CD8-positive, alpha-beta memory T cell (primary cell): ENCODE measurements at regions not wholly inside any gene's neighbourhood (a gene's known extent, or its start where the extent isn't known, plus 50 kb on each side); places are given as distances from the start of the nearest gene placed in this dataset.

Source experiments
- CTCF ChIA-PET: fragments of 350-600 bp; sonication (Branson Sonifier 250); formaldehyde crosslinking; loops from one replicate; lab custom pipeline; 2021; ENCODE audit warnings: antibody characterized with exemption; lab: Charles Lee
- POLR2A ChIA-PET: fragments of 350-600 bp; sonication (Branson Sonifier 250); formaldehyde crosslinking; loops from one replicate; lab custom pipeline; 2021; ENCODE audit warnings: antibody characterized with exemption; lab: Charles Lee
- DNase-seq, 5 donors: peaks; one replicate each; pipeline versions ENCODE4 v3.0.0 to v3.0.0-alpha.2; 2020 to 2022; ENCODE audit warnings: mixed read lengths in 1 of 5
- H3K27ac ChIP-seq: one replicate; pipeline ENCODE4 v1.7.0; 2013; ENCODE audit warnings: low read depth, mild to moderate bottlenecking, low read length, moderate library complexity
- H3K27me3 ChIP-seq: 2 replicates; pipeline ENCODE4 v1.7.0; 2013; ENCODE audit warnings: low read length, mild to moderate bottlenecking; ENCODE audit not compliant: insufficient read depth, poor library complexity, severe bottlenecking
- H3K36me3 ChIP-seq: 2 replicates; pipeline ENCODE4 v1.7.0; 2013; ENCODE audit warnings: mild to moderate bottlenecking, low read length, moderate library complexity; ENCODE audit not compliant: insufficient read depth
- H3K4me1 ChIP-seq: 2 replicates; pipeline ENCODE4 v1.7.0; 2013; ENCODE audit warnings: mild to moderate bottlenecking, low read length, moderate library complexity; ENCODE audit not compliant: insufficient read depth
- H3K4me3 ChIP-seq: 2 replicates; pipeline ENCODE4 v1.7.0; 2013; ENCODE audit warnings: mild to moderate bottlenecking, low read length
- H3K9me3 ChIP-seq: 2 replicates; pipeline ENCODE4 v1.7.0; 2013; ENCODE audit warnings: mild to moderate bottlenecking, low read length
- H3K27ac Mint-ChIP-seq, 8 donors: one replicate each; pipeline ENCODE4 v1.8.0; 2020 to 2021; ENCODE audit warnings: mixed read lengths in 8 of 8, mild to moderate bottlenecking in 6 of 8, inconsistent platforms in 3 of 8, moderate library complexity in 3 of 8
- H3K27me3 Mint-ChIP-seq, 2 donors: one replicate each; pipeline ENCODE4 v1.8.0; 2020 to 2021; ENCODE audit warnings: mixed read lengths in 2 of 2, mild to moderate bottlenecking in 1 of 2, moderate library complexity in 1 of 2
- H3K36me3 Mint-ChIP-seq, 3 donors: one replicate each; pipeline ENCODE4 v1.8.0; 2020 to 2021; ENCODE audit warnings: mixed read lengths in 3 of 3, inconsistent platforms in 1 of 3, mild to moderate bottlenecking in 1 of 3
- H3K4me1 Mint-ChIP-seq, 3 donors: one replicate each; pipeline ENCODE4 v1.8.0; 2020 to 2021; ENCODE audit warnings: mixed read lengths in 3 of 3, inconsistent platforms in 1 of 3, mild to moderate bottlenecking in 1 of 3
- H3K4me3 Mint-ChIP-seq, 7 donors: one replicate each; pipeline ENCODE4 v1.8.0; 2020 to 2021; ENCODE audit warnings: mixed read lengths in 7 of 7, mild to moderate bottlenecking in 6 of 7, moderate library complexity in 4 of 7, inconsistent platforms in 2 of 7
- H3K9me3 Mint-ChIP-seq, 5 donors: one replicate each; pipeline ENCODE4 v1.8.0; 2020 to 2022; ENCODE audit warnings: mixed read lengths in 5 of 5, mild to moderate bottlenecking in 3 of 5, moderate library complexity in 2 of 5, inconsistent platforms in 1 of 5

- Histone ChIP-seq H3K4me1 (no peaks in the 10 kb centered on the region), H3K27ac (no peak overlapping the region), H3K9me3 (no peaks in the 10 kb centered on the region), H3K4me3 (no peak overlapping the region), H3K36me3 (no peaks in the 10 kb centered on the region), H3K27me3 (no peaks in the 10 kb centered on the region)
- Mint-ChIP-seq H3K27ac (no peak overlapping the region), H3K27me3 (no peaks in the 10 kb centered on the region), H3K9me3 (peaks cover 5 to 42% (median 12%) of the 10 kb centered on the region in 5 donors), H3K36me3 (no peaks in the 10 kb centered on the region), H3K4me1 (no peaks in the 10 kb centered on the region), H3K4me3 (no peak overlapping the region)
- ChIA-PET CTCF (no interaction called here), POLR2A (no interaction called here)
- DNase-seq: no peak
These were observed 480.4 kb upstream of the NOVA1 start for GRCh38 chr14:27078191-27078590.

GRCh38 chr14:27079716-27080115 lies 481.9 kb upstream of the NOVA1 start:
- POLR2A ChIA-PET: no interaction called here
- DNase-seq: no peak
- Mint-ChIP-seq H3K27ac (no peak overlapping the region), H3K4me1 (no peaks in the 10 kb centered on the region), H3K9me3 (peaks cover 3 to 52% (median 12%) of the 10 kb centered on the region in 5 donors), H3K4me3 (no peak overlapping the region), H3K27me3 (no peaks in the 10 kb centered on the region), H3K36me3 (no peaks in the 10 kb centered on the region)
- no peaks in the 10 kb centered on the region for H3K27me3 ChIP-seq
- no peak overlapping the region for H3K4me3 ChIP-seq
- no peaks in the 10 kb centered on the region for H3K4me1 ChIP-seq
- H3K27ac ChIP-seq: no peak overlapping the region
- no peaks in the 10 kb centered on the region for H3K36me3 ChIP-seq
- no peaks in the 10 kb centered on the region for H3K9me3 ChIP-seq
- CTCF ChIA-PET: no interaction called here

- H3K27me3 Mint-ChIP-seq: no peaks in the 10 kb centered on the region
- Histone ChIP-seq H3K9me3 (no peaks in the 10 kb centered on the region), H3K4me1 (no peaks in the 10 kb centered on the region), H3K36me3 (no peaks in the 10 kb centered on the region), H3K27ac (no peak overlapping the region), H3K4me3 (no peak overlapping the region), H3K27me3 (no peaks in the 10 kb centered on the region)
- ChIA-PET CTCF (no interaction called here), POLR2A (no interaction called here)
- peaks cover 0 to 1% (median 0%) of the 10 kb centered on the region in 3 donors for H3K36me3 Mint-ChIP-seq
- H3K4me1 Mint-ChIP-seq: no peaks in the 10 kb centered on the region
- H3K4me3 Mint-ChIP-seq: no peak overlapping the region
- DNase-seq: no peak
- no peak overlapping the region for H3K27ac Mint-ChIP-seq
- H3K9me3 Mint-ChIP-seq: peaks cover 1 to 39% (median 19%) of the 10 kb centered on the region in 5 donors
These were observed 487.7 kb upstream of the NOVA1 start for GRCh38 chr14:27085500-27085899.

DNA sequence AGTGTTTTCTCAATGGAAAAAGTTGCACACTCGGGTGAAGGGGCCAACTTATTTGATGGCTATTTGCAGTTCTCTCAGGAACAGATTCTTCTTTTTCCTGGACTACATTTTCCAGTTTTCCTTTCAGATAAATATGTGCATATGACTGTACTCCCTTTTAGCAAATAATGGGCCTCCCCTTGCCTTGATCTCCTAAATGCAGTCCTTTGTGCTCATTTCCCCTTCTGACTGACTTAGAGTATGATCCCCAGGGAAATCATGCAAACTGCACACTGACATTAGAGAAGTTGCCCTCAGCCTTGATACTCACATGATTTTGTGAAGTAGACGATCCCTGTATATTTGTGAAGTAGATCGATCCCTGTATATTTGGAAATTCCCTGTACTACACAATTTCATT lies 492.9 kb upstream of the NOVA1 start:
- H3K27ac Mint-ChIP-seq: no peak overlapping the region
- H3K4me3 Mint-ChIP-seq: no peak overlapping the region
- no peaks in the 10 kb centered on the region for H3K4me1 ChIP-seq
- H3K4me1 Mint-ChIP-seq: no peaks in the 10 kb centered on the region
- no peak for DNase-seq
- H3K27ac ChIP-seq: no peak overlapping the region
- no peaks in the 10 kb centered on the region for H3K27me3 ChIP-seq
- H3K36me3 Mint-ChIP-seq: peaks cover 0 to 1% (median 0%) of the 10 kb centered on the region in 3 donors
- no peak overlapping the region for H3K4me3 ChIP-seq
- ChIA-PET POLR2A (no interaction called here), CTCF (no interaction called here)
- peaks cover 3 to 51% (median 10%) of the 10 kb centered on the region in 5 donors for H3K9me3 Mint-ChIP-seq
- no peaks in the 10 kb centered on the region for H3K9me3 ChIP-seq
- no peaks in the 10 kb centered on the region for H3K27me3 Mint-ChIP-seq
- H3K36me3 ChIP-seq: no peaks in the 10 kb centered on the region

- Mint-ChIP-seq H3K4me3 (no peak overlapping the region), H3K36me3 (peaks cover 0 to 1% (median 0%) of the 10 kb centered on the region in 3 donors)
These were observed 494.1 kb upstream of the NOVA1 start for GRCh38 chr14:27091973-27092372.

DNA sequence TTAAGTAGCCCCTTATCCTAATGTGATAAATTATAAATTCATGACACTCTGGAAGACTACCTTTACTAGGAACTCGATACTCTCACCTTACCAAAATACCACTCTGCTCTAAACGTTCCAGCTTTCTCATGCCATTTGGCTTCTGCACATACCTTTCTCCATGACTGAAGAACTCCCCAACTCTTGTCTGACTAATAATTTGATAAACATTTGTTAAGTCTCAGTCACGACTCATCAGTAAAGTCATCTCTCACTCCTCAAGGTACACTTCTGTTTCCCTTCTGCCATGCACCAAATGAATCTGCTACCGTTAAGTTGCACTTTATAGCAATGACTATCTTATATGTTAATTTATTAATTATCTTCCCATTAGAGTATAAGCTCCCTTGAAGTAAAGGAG lies 498.3 kb upstream of the NOVA1 start:
- CTCF ChIA-PET: no interaction called here
- H3K9me3 Mint-ChIP-seq: peaks cover 12 to 46% (median 16%) of the 10 kb centered on the region in 5 donors
- H3K4me1 ChIP-seq: no peaks in the 10 kb centered on the region
- no peaks in the 10 kb centered on the region for H3K9me3 ChIP-seq
- H3K4me1 Mint-ChIP-seq: no peaks in the 10 kb centered on the region
- no peak overlapping the region for H3K4me3 ChIP-seq
- no peak overlapping the region for H3K27ac ChIP-seq
- no peaks in the 10 kb centered on the region for H3K36me3 ChIP-seq
- POLR2A ChIA-PET: no interaction called here
- H3K27me3 ChIP-seq: no peaks in the 10 kb centered on the region
- no peaks in the 10 kb centered on the region for H3K36me3 Mint-ChIP-seq
- DNase-seq: no peak
- H3K27me3 Mint-ChIP-seq: no peaks in the 10 kb centered on the region
- H3K4me3 Mint-ChIP-seq: no peak overlapping the region
- no peak overlapping the region for H3K27ac Mint-ChIP-seq

More at GRCh38 chr14:27091973-27092372, 494.1 kb upstream of the NOVA1 start:
- Mint-ChIP-seq H3K9me3 (peaks cover 3 to 50% (median 14%) of the 10 kb centered on the region in 5 donors), H3K27me3 (no peaks in the 10 kb centered on the region), H3K4me1 (no peaks in the 10 kb centered on the region), H3K27ac (no peak overlapping the region)
- H3K27me3 ChIP-seq: no peaks in the 10 kb centered on the region
- DNase-seq: no peak
- H3K4me3 ChIP-seq: no peak overlapping the region
- H3K9me3 ChIP-seq: no peaks in the 10 kb centered on the region
- no peak overlapping the region for H3K27ac ChIP-seq
- POLR2A ChIA-PET: no interaction called here
- CTCF ChIA-PET: no interaction called here
- no peaks in the 10 kb centered on the region for H3K4me1 ChIP-seq
- no peaks in the 10 kb centered on the region for H3K36me3 ChIP-seq

DNA sequence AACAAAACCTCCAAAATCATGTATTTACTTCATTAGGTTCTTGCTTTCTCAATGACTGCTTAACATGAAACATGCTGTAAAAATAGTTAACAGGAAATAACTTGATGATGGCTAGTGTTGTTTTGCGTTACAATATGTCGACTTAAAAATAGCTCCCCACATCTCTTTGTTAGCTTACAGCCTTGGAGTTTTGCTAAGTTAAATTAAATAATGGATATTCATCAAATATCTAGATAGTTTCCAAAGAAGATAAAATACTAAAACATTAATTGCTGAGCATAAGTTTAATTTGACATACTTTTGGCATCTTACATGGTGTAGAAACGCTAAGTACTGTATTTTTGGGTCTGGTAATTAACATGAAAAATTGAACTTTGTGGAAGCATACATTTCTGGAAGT lies 500.6 kb upstream of the NOVA1 start:
- H3K9me3 Mint-ChIP-seq: peaks cover 12 to 48% (median 22%) of the 10 kb centered on the region in 5 donors
- Histone ChIP-seq H3K9me3 (no peaks in the 10 kb centered on the region), H3K4me3 (no peak overlapping the region), H3K36me3 (no peaks in the 10 kb centered on the region), H3K27ac (no peak overlapping the region), H3K4me1 (no peaks in the 10 kb centered on the region), H3K27me3 (no peaks in the 10 kb centered on the region)
- H3K36me3 Mint-ChIP-seq: no peaks in the 10 kb centered on the region
- no peak for DNase-seq
- H3K27ac Mint-ChIP-seq: no peak overlapping the region
- ChIA-PET CTCF (no interaction called here), POLR2A (no interaction called here)
- no peaks in the 10 kb centered on the region for H3K27me3 Mint-ChIP-seq
- no peak overlapping the region for H3K4me3 Mint-ChIP-seq
- no peaks in the 10 kb centered on the region for H3K4me1 Mint-ChIP-seq

DNA sequence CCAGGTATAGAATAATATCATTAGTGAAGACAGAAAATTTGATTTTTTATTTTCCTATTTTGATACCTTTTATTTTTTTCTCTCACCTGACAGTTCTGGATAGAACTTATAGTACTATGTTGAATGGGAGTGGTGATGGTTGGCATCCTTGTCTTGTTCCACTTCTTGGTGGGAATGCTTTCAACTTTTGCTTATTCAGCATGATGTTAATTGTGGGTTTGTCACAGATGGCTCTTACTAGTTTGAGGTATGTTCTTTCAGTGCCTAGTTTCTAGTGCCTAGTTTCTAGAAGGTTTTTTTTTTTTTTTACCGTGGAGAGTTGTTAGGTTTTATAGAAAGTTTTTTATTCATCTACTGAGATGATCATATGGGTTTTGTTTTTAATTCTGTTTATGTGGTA lies 516.3 kb upstream of the NOVA1 start:
- no peaks in the 10 kb centered on the region for H3K4me1 ChIP-seq
- DNase-seq: no peak
- H3K9me3 Mint-ChIP-seq: peaks cover 8 to 25% (median 15%) of the 10 kb centered on the region in 5 donors
- H3K4me1 Mint-ChIP-seq: no peaks in the 10 kb centered on the region
- no peak overlapping the region for H3K4me3 Mint-ChIP-seq
- no peaks in the 10 kb centered on the region for H3K27me3 ChIP-seq
- H3K27me3 Mint-ChIP-seq: no peaks in the 10 kb centered on the region
- H3K36me3 ChIP-seq: no peaks in the 10 kb centered on the region
- H3K27ac Mint-ChIP-seq: no peak overlapping the region
- H3K27ac ChIP-seq: no peak overlapping the region
- no peaks in the 10 kb centered on the region for H3K36me3 Mint-ChIP-seq
- POLR2A ChIA-PET: no interaction called here
- H3K9me3 ChIP-seq: no peaks in the 10 kb centered on the region
- no peak overlapping the region for H3K4me3 ChIP-seq
- CTCF ChIA-PET: no interaction called here

- no peaks in the 10 kb centered on the region for H3K27me3 ChIP-seq
- Mint-ChIP-seq H3K36me3 (no peaks in the 10 kb centered on the region), H3K27me3 (no peaks in the 10 kb centered on the region), H3K4me1 (no peaks in the 10 kb centered on the region), H3K9me3 (peaks cover 19 to 30% (median 27%) of the 10 kb centered on the region in 5 donors), H3K27ac (no peak overlapping the region), H3K4me3 (no peak overlapping the region)
- no peaks in the 10 kb centered on the region for H3K36me3 ChIP-seq
- H3K4me1 ChIP-seq: no peaks in the 10 kb centered on the region
- ChIA-PET CTCF (no interaction called here), POLR2A (no interaction called here)
- no peak for DNase-seq
- no peak overlapping the region for H3K27ac ChIP-seq
- no peak overlapping the region for H3K4me3 ChIP-seq
- peaks cover 5% of the 10 kb centered on the region for H3K9me3 ChIP-seq
These were observed 525.3 kb upstream of the NOVA1 start for GRCh38 chr14:27123162-27123561.
